GM18907 (cell line): ENCODE measurements at regions not wholly inside any gene's neighbourhood (a gene's known extent, or its start where the extent isn't known, plus 50 kb on each side); places are given as distances from the start of the nearest gene placed in this dataset.

Experiments used
- ATAC-seq: cut with Tn5 transposase; IDR thresholded peaks from one replicate; pipeline ENCODE4 v1.9.1; 2021; ENCODE audit warnings: mild to moderate bottlenecking, moderate library complexity; ENCODE audit not compliant: unreplicated experiment

GRCh38 chr13:29959603-29960002 lies 109.2 kb upstream of the UBL3 start:
- ATAC-seq = no peak

- ATAC-seq = no peak
Measured at GRCh38 chr13:29959086-29959485, 108.7 kb upstream of the UBL3 start.

DNA sequence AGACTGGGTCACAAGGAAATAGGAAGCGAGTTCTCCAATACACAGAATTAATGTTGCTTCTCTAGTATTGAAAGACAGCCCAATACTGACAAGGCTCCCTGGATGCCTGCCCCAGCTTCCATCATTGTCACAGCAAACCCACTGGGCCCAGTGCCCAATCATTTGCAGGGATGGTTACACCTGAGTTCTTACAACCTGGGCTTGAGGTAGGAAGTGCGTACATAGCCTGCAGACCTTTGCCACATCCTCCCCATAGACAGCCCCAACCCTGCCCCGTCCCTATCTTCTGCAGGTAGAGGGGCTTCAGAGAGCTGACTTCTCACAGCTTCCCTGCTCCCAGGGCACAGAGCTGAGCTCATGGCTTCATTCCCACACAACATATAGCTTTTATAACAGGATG lies 108.1 kb upstream of the UBL3 start:
- ATAC-seq = no peak

DNA sequence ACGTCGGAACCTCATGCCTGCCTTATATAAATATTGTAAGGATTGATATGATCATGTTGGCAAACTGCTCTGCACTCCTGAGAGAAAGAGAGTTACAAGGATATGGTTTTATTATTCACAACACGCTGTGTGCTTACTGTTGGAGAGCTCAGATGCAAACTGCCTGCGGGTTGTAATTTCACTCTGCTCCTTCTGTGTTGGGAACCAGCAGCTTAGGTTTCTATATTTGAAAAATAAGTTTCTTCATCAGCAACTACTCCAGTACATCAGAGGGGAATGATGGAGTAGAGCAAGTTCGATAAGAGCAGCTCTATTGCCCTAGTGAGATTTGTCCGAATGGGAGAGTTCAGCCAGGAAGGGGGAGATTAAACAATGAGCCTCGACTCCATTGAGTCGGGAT lies 106.9 kb upstream of the UBL3 start:
- ATAC-seq = no peak

DNA sequence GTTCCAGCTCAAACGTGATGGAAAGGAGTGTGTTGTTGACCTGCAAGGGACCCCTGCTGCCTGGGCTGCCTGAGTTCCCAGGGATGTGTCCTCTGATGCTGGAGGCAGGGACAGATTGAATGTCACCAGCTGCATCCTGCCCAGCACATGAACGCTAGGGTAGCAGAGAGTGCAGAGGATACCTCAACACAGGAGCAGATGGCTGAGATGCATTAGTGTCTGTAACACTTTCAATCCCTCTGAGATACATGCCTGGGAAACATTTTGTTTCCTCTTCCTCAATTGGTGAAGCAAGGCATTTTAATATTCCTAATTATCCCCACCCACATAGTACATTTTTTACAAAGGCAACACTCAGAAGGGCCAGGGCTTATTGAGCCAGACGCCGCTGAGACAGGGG lies 106.4 kb upstream of the UBL3 start:
- no peak for ATAC-seq

- ATAC-seq = no peak
Measured at GRCh38 chr13:29955137-29955650, 104.8 kb upstream of the UBL3 start.

DNA sequence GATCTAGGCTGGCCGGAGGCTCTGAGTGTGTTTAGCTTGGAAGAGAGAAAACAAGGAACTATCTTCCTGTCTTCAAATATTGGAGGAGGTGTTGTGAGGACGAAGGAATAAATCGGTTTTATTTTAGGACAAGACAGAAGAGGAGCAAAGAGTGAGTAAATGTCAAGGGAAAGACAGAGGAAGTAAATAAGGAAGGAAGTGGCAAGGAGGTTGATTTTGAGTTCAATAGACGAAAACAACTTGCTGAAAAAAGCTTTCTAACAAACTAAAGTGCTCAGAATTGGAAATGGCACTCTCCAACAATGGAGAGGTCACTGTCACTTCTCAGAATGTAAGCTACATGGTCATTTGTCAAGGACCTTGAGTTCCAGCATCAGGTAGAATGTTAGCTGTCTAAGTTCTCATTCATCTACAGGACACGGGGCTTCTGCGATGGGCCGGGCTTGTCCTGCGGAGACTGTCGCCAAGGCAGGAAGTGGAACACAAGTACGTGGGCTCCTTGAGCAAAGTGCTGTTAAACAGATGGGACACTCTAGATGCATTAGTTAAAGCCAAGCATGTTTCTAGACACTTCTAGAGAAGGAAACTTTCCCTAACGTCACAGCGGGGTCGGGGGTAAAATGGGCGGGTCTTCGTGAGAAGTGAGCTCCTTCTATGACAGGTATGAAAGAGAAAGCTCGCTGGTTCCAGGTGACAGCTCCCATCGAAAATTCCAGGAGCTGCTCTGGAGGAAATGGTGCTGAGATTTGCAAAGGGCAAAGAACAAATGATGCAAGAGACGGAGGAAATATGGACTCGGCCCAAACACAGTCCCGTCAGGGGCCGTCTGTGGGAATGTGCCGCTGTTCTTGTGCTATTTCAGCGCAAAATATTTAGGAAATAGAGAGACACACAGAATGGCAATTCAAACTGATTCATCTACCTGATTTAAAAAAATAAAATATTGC lies 103.9 kb upstream of the UBL3 start:
- no peak for ATAC-seq

DNA sequence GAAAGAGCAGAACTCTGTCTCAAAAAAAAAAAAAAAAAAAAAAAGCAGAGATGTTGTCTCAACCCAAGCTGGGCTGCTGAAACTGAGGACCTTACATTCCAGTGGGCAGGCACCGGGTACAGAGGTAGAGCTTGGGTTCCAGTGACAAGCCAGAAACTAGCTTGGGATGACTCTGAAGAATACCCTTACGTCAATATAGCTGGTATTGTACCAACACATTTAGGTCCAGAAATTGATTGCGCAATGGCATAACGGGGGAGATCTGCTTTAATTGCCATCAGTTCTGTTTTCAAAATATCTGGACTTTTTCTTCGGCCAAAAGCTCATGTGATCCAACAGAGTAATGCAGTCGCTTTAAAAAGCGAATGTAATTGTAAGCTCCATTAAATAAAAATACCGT lies 103.1 kb upstream of the UBL3 start:
- ATAC-seq = no peak

GRCh38 chr13:29952245-29952644 lies 101.8 kb upstream of the UBL3 start:
- no peak for ATAC-seq

DNA sequence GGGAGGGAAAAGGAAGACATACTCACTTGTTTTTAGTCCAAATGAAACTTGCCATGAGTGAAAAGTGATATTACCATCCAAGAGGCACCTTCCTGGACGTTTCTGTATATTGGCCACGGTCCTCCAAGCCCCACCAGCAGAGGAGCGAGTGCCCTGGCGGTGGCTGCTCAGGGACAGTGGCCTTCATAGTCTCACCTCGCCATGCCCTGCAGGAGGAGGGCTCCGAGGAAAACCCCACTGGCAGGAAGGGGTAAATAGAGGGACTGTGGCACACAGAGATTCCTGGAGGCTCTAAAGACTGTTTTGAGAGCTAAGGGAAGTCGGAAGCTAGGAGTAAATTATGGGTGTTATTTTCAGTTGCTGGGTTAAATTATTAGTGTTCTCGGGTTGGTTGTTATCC lies 98.4 kb upstream of the UBL3 start:
- no peak for ATAC-seq

DNA sequence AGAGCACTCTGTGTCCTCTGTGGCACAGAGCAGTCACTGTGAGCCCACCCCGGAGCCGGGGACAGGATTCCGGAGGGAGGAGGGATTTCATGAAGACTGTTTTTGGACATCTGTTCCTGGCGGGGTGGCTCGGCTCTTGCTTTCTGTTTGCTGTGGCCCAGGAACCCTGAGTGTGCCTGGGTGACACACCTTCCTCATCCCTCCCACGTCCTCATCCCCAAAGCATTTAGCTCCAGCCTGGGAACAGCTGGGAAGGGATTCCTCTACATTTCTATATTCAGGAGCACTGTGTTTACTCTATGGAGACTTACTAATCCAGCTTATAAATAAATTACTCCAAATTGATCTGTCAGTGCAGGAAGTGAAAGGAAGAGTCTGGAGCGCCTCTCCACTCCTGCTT lies 97.8 kb upstream of the UBL3 start:
- ATAC-seq = no peak

GRCh38 chr13:29947839-29948238 lies 97.4 kb upstream of the UBL3 start:
- ATAC-seq = no peak

GRCh38 chr13:29946093-29946492 lies 95.7 kb upstream of the UBL3 start:
- ATAC-seq = no peak

- ATAC-seq = no peak
Measured at GRCh38 chr13:29943686-29944085, 93.3 kb upstream of the UBL3 start.

- no peak for ATAC-seq
Measured at GRCh38 chr13:29943273-29943672, 92.9 kb upstream of the UBL3 start.

DNA sequence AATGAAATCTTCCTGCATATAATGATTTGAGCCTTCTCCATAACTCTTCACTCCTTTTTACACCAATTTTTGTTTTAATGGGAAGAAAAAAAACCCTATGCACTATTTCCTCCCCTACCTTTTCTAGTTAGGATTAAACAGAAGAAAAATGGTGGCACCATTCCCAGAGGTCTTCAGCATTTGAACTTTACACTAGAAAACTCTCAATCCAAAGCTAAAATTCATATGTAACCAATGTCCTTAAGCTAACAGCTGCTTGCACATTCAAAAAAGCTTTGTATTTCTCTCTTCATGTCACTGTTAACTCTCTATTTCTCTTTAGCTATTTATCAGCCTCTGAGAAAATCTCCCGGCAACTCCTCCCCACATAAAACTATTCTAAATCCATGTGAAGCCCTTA lies 90.3 kb upstream of the UBL3 start:
- no peak for ATAC-seq

DNA sequence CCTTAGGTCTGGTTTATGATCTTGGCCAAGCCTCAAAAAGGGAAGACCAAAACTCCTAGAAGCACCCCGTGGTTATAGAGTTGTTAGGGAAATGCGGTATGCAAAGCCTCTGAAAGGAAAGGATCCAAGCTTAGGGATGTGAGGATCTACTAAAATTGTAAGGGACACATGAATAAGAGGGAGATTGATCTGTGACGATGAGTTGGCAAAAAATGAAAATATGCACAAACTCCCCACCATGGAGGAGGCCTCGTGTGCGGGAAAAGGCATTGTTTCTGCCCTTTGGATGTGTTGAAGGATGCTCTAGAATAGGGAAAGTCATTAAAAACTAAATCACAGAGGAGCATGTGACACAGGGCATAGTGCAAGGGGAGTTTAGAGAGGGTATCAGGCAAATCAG lies 88.7 kb upstream of the UBL3 start:
- no peak for ATAC-seq

DNA sequence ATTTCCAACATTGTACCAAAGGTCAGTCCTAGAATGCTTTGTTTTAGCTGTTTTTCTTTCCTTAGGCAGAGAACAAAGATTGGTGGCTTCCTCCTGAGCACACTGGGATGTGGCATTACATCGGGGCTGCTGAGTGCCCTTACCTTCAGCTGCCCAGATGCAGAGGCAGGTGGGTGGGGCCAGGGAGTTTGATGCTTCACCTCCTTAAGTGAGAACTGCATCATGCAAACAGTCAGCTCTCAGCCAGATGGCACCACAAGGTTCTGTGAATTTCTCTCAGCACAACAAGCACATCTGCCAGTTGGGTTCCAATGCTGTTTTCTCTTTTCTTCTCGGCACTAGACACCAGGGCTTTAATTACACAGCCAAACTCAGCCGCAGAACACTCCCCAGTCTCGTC lies 87.4 kb upstream of the UBL3 start:
- no peak for ATAC-seq

- ATAC-seq = no peak
Measured at GRCh38 chr13:29937379-29937778, 87.0 kb upstream of the UBL3 start.

DNA sequence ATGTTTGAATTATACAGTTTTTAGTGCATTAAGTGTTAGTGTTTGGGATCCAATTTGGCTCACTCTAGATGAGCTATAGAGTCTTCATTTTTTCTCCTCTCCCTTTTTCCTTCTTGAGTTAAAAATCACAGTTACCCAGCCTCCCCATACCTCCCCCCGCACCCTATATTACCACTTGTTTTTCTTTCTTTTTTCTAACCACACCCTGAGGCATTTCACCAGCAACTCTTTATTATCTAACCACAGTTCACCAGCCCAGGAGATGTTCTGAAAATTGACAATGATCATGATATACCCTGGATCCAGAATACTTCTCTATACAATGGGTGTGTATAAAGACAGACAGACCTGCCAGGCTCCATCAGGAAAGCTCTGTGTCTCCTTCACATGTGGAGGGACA lies 86.5 kb upstream of the UBL3 start:
- no peak for ATAC-seq

DNA sequence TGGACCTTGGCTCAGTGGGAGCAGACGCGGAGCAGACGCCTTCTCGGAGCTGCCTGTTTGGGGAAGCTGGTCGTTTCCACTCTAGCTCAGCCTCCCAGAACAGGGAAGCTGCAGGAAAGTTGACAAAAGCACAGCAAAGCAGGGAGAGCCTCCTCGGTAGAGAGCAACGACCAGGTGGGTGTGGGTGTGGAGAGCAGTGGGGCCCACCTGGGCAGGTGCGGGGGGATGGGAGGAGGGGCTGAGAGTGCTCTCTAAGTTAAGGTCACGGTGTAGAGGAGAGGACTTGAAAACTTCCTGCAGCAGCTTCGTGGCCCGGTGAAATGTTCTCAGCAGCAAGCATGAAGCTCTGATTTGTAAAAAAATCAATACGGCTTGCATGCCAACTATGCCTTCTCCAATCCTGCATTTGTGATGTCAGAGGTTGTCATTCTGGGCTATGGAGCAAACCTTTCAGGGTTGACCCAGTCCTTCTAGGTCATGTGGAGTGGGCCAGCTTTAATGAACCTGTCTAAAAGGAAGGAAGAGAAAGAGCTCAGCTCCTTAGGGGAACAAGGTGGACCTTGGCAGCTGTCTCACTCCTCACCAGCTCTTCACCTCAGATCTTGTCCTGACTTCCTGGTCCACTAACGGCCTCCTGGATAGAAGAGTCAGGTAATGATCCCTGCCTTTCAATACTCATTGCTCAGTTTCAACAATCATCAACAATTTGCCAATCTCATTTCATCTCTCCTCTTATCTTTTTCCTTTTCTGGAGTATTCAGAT lies 85.8 kb upstream of the UBL3 start:
- ATAC-seq = no peak
